HPDE6-E6E7 (cell line): ENCODE measurements at regions not wholly inside any gene's neighbourhood (a gene's known extent, or its start where the extent isn't known, plus 50 kb on each side); places are given as distances from the start of the nearest gene placed in this dataset.
A peak's percentile ranks its signal among the peaks of the same experiment; 100 is the strongest.
"Not testable (repeated sequence)": the region's sequence is repeated elsewhere in the genome, so short reads cannot be mapped to it uniquely, and the experiment has no call there.

Experiments
- DNase-seq: peaks from one replicate; pipeline ENCODE4 v3.0.0; 2011; ENCODE audit warnings: missing footprints; ENCODE audit errors: extremely low spot score

- no peak for DNase-seq
Measured at GRCh38 chr3:186454881-186455703, 89.1 kb downstream of the CRYGS start.

DNA sequence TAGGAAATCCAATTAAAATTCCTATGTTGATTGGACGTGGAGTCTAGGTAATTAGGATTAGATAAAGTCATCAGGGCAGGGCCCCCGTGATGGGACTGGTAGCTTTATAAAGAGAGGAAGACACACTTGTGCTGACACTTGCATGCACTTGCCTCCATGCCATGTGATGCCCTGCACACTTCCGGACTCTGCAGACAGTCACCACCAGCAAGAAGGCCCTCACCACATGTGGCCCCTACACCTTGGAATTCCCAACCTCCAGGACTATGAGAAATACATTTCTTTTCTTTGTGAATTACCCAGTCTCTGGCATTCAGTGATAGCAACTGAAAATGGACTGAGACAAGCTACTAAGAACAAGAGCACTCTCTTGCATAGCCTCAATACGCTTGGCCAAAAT, 90.6 kb downstream of the CRYGS start:
- DNase-seq: no peak

DNA sequence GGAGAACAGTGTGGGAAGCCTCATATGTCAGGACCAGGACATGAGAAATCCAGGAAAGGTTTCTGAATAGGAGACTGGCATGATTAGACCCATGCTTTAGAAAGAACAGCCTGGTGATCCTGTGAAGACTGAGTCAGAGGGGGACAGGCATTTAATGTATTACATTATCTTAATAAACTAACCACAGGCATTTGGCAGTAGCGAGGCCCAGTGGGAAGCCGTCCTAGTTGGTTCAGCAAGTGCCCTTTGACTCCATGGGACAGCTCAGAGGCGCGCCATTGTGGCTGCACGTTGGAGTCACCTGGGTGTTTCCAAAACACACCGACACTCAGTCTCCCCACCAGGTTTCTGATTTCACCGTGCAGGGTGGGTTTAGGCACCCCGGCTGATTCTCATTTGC, 90.5 kb upstream of the DGKG start:
- DNase-seq: peak; percentile 36

DNA sequence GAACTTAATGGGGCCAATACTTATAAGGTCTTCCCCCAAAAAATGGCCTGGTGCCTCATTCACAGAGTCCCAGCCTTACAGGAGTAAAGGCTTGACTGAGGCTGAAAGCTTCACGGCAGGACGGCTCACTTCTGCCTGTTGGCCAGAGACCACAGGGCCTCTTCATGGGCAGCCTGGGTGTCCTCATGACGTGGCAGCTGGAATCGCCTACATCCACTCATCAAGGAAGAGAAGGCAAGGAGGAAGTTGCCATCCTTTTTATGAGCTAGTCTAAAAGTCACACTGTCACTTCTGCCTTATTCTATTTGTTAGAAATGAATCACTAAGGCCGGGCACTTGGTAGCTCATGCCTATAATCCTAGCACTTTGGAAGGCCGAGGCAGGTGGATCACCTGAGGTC, 89.3 kb upstream of the DGKG start:
- no peak for DNase-seq

DNA sequence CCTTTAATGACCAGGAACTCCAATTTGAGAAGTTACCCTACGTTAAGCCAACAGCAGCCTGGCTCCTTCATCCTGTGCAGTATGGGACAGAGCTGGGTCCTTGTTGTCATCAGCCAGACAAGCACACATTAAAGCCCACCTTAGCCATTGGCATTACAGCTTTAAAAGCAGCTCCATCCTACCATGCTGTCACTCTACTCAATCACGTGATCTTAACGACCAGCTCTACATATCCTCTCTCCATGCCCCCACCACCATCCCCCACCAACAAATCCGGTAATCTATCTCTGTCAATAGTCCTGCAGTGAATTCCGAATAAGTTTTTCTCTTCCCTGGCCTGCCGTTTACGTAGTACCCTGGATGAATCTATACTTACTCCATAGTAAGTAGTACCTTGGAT, 82.9 kb upstream of the DGKG start:
- DNase-seq: no peak

GRCh38 chr3:186444288-186444687, 82.3 kb upstream of the DGKG start:
- no peak for DNase-seq

DNA sequence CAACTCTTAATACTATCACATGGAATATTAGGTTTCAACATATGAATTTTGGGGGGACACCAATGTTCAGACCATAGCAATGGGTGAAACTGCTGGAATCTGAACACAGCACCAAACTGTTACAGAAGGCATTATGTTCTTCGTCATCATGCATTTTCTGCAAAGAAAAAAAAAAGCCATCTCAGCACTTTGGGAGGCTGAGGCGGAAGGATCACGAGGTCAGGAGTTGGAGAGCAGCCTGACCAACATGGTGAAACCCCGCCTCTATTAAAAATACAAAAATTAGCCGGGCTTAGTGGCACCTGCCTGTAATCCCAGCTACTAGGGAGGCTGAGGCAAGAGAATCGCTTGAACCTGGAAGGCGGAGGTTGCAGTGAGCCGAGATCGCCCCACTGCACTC, 80.9 kb upstream of the DGKG start:
- DNase-seq: not testable (repeated sequence)

DNA sequence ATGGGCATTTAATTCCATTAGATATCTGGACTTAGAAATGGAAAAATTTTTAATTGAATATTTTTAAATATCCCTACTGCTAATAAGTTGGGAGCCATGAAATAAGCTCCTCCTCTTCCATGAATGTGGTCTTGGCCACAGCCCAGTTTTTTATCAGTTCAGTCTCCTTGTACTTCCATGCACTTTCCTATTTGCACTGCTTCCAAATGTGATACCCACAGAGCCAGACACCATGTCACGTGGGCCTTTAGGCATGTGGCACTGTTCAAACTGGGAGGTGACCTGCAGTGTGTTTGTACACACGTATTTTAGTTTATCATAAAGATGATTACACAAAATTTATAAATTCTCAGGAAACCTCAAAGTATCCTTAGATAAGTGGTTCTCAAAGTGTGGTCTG, 80.1 kb upstream of the DGKG start:
- no peak for DNase-seq

- no peak for DNase-seq
Measured at GRCh38 chr3:186440891-186441290, 78.9 kb upstream of the DGKG start.

DNA sequence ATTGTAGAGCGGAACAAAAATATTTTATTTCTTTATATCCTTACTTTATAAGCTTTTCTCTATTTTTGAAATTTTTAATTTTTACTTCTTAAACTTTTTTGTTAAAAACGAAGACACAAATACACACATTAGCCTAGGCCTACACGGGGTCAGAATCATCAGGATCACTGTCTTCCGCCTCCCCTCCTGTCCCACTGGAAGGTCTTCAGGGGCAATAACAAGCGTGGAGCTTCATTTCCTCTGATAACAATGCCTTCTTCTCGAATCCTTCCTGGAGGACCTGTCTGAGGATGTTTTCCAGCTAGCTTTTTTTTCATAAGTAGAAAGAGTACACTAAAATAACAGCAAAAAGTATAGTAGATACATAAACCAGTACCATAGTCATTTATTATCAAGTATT, 77.7 kb upstream of the DGKG start:
- no peak for DNase-seq

GRCh38 chr3:186435332-186435731, 73.3 kb upstream of the DGKG start:
- not testable (repeated sequence) for DNase-seq

DNA sequence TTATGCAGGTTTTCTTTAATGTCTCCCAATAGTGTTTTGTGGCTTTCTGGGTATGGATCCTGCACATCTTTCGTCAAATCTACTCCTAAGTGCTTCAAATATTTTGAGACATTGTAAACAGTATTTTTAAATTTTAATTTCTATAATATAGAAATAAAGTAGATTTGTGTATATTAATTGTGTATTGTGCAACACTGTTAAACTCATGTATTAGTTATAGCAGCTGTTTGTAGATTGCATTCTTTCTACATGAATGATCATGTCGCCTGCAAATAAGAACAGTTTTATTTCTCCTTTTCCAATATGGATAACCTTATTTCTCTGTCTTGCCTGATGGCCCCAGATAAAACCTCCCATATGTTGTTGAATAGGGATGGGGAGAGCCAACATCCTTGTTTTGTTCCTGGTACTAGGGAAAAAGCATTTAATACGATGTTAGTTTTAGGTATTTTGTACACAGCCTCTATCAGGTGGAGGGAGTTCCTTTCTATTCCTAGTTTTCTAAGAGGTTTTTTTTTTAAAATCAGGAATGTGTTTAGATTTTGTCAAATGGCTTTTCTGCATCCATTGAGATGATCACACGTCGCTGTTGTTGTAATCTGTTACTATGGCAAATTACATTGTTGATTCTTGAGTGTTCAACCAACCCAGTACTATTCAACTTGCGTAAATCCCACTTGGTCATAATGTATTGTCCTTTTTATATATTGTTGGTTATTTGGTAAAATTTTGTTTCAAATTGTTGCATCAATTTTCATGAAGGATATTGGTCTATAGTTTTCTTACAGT, 71.1 kb upstream of the DGKG start:
- no peak for DNase-seq

DNA sequence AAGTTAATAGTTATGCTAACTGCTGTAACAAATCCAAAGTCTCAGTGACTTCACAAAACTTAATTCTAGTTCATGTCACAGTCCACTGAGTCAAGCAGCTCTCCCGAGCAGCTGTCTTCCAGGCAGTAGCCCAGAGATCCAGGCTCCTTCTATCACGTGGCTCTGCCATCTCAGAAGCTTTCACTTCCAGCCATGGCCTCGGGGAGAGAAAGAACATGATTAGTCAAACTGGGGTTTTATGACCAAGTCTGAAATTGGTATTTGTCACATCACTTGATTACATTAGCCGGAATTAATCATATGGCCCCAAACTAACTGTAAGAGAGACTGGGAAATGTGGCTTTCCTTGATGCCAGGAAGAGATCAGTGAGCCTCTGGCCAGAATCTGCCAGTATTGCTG, 70.2 kb upstream of the DGKG start:
- DNase-seq: no peak

GRCh38 chr3:186427627-186428281, 65.7 kb upstream of the DGKG start:
- DNase-seq: no peak

GRCh38 chr3:186425788-186426730, 64.0 kb upstream of the DGKG start:
- no peak for DNase-seq

GRCh38 chr3:186421946-186422345, 59.9 kb upstream of the DGKG start:
- DNase-seq: no peak

DNA sequence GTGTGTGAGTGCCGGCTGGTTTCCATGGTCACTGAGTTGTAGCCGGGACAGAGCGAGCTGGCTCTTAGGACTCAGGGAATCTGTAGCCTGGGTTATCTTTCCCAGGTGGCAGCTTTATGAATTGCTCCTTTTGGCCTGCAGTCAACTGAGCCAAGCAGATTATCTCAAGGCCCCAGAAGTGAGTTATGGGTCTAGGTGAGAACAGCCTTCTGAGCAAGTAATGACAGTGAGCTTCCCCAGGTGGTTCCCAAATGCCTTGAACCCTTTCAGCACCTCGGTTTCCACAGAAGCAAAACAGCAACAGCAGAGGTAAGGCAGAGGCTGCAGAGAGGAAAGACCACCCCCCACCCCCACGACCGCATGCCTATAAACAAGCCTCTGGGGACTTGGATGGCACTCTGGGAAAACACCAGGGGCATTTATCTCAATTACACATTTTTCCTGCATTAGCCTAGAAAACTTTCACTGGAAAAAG, 56.7 kb upstream of the DGKG start:
- no peak for DNase-seq

- DNase-seq: peak; percentile 40
Measured at GRCh38 chr3:186417791-186418190, 55.8 kb upstream of the DGKG start.

DNA sequence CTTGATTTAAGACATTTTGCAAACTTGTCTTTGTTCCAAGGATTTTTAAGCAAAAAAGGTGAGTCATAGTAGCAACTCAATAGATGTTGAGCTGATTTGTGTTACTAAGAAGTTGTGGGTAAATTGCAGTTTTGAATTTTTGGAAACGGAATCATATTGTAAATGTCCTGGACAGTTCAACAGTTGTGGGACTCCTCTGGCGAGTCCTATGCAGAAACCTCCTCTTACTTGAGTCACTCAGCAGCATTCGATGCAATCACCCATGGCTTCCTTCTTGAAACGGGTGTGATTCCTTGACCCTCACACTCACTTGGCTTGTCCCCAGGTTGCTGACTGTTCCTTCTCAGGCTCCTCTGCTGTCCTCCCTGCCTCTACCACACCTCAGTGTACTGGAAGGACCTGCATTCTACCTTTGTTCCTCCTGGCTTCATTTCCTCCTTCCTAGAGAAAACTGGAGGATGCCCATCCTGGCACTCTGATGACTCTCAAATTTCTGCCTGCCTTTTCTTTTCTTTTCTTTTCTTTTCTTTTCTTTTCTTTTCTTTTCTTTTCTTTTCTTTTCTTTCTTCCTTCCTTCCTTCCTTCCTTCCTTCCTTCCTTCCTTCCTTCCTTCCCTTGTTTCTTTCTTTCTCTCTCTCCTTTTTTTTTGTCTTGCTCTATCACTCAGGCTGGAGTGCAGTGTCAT, 52.8 kb upstream of the DGKG start:
- DNase-seq: no peak

- no peak for DNase-seq
Measured at GRCh38 chr3:186413615-186414415, 51.8 kb upstream of the DGKG start.
